ENCODE measurements at regions not wholly inside any gene's neighbourhood (a gene's known extent, or its start where the extent isn't known, plus 50 kb on each side); places are given as distances from the start of the nearest gene placed in this dataset.

- no peaks in the 10 kb centered on the region for H3K27me3 ChIP-seq (ENCODE audit: control insufficient read depth, insufficient read depth, low read length)
- POLR2A ChIA-PET, result no interaction called here
- BruUV-seq (replicated peaks), result no TSS peak
- H3K4me3 ChIP-seq (ENCODE audit: low read depth in 2 of 2, low read length in 2 of 2), result no peak overlapping the region
- DNase-seq (ENCODE audit: low read depth, low spot score) (no peak), ATAC-seq (no peak)
- no peaks in the 10 kb centered on the region for H3K4me1 ChIP-seq (ENCODE audit: control insufficient read depth, insufficient read depth, low read length)
- no peak for TF ChIP-seq SIN3A (IDR thresholded peaks at IDR 0.05; ENCODE audit: borderline replicate concordance, insufficient read depth, low read depth, low read length)
- TF ChIP-seq POLR2AphosphoS5 (IDR thresholded peaks at IDR 0.05; ENCODE audit: low read depth, low read length), result no peak
- no peak for TF ChIP-seq REST (IDR thresholded peaks at IDR 0.05; ENCODE audit: insufficient read depth in 1 of 2, low read depth in 2 of 2, low read length in 1 of 2)
- no peak for TF ChIP-seq TCF7L2 (IDR thresholded peaks at IDR 0.05; ENCODE audit: low read depth, low read length)
- no peak for TF ChIP-seq CTCF (IDR thresholded peaks at IDR 0.05)
- no peak overlapping the region for H3K27ac ChIP-seq (ENCODE audit: low read length)
- in situ Hi-C loops (cut with HindIII; ENCODE audit: low pct_unique_long_range_greater_than_20kb, low sequenced_read_pairs), result no loop called here
- CTCF ChIA-PET, result no interaction called here
- H3K9me3 ChIP-seq (ENCODE audit: control insufficient read depth, insufficient read depth, low read depth, low read length), result no peaks in the 10 kb centered on the region
- intact Hi-C loops (cut with micrococcal nuclease; ENCODE audit: unreplicated experiment), result no loop called here
- no peaks in the 10 kb centered on the region for H3K36me3 ChIP-seq (ENCODE audit: control insufficient read depth, insufficient read depth, low read length)
Observed at GRCh38 chr2:21981127-21981526, 857.4 kb downstream of the TDRD15 start.

GRCh38 chr2:21993002-21993401 lies 869.2 kb downstream of the TDRD15 start:
- no peaks in the 10 kb centered on the region for H3K4me1 ChIP-seq (ENCODE audit: control insufficient read depth, insufficient read depth, low read length)
- no peak overlapping the region for H3K4me3 ChIP-seq (ENCODE audit: low read depth in 2 of 2, low read length in 2 of 2)
- CTCF ChIA-PET, result no interaction called here
- no peaks in the 10 kb centered on the region; the same call in 1 of the 2 replicates for H3K9me3 ChIP-seq (ENCODE audit: control insufficient read depth, insufficient read depth, low read depth, low read length)
- no peak overlapping the region for H3K27ac ChIP-seq (ENCODE audit: low read length)
- DNase-seq (ENCODE audit: low read depth, low spot score), result no peak
- intact Hi-C loops (cut with micrococcal nuclease; ENCODE audit: unreplicated experiment), result no loop called here
- no peaks in the 10 kb centered on the region for H3K36me3 ChIP-seq (ENCODE audit: control insufficient read depth, insufficient read depth, low read length)
- no TSS peak for BruUV-seq (replicated peaks)
- TF ChIP-seq POLR2AphosphoS5 (IDR thresholded peaks at IDR 0.05; ENCODE audit: low read depth, low read length) (no peak), TCF7L2 (IDR thresholded peaks at IDR 0.05; ENCODE audit: low read depth, low read length) (no peak), REST (IDR thresholded peaks at IDR 0.05; ENCODE audit: insufficient read depth in 1 of 2, low read depth in 2 of 2, low read length in 1 of 2) (no peak), SIN3A (IDR thresholded peaks at IDR 0.05; ENCODE audit: borderline replicate concordance, insufficient read depth, low read depth, low read length) (no peak), CTCF (IDR thresholded peaks at IDR 0.05) (no peak)
- in situ Hi-C loops (cut with HindIII; ENCODE audit: low pct_unique_long_range_greater_than_20kb, low sequenced_read_pairs), result no loop called here
- H3K27me3 ChIP-seq (ENCODE audit: control insufficient read depth, insufficient read depth, low read length), result no peaks in the 10 kb centered on the region
- POLR2A ChIA-PET, result no interaction called here
- ATAC-seq, result no peak

Measured in Panc1 (cell line).